ENCODE measurements at regions not wholly inside any gene's neighbourhood (a gene's known extent, or its start where the extent isn't known, plus 50 kb on each side); places are given as distances from the start of the nearest gene placed in this dataset.

DNA sequence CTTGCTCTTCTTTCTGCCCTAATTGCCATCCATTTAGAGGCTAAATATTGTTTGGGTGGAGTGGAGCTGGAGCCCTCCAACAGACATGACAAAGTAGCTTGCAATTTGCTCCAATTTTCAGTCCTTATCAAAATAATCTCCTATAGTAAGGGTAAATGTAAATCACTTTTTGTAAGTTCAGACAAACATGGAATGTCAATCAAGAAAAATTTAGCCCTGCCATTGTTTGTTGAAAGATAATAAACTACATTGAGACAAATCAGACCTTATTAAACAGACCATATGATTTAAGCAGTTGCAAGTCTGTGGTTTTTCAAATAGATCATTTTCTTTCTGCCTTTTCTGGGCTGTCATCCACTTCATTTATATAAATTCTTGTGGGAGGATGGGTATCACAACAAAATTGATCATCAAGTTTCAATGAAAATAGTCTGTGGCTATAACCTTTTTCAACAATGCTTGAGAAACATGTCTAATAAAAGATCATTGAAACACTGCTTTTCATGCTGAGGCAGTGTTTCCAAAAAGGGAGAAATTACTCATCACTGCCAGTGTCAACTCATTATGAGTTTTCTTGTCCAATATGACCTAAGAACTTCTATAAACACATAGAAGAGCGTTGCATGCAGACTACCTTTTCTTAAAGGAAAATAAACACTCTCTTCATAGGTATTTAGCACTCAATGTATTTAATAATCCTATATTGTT, 1152.0 kb upstream of the B3GALT2 start:
- ATAC-seq (ENCODE audit: insufficient read depth, low FRiP score) (no peak), DNase-seq (no peak)
- no peak overlapping the region for H3K27ac ChIP-seq (ENCODE audit: low read depth in 1 of 2, low read length in 1 of 2)
- no peak overlapping the region for H3K4me3 ChIP-seq
- 38 to 71% methylated on average over 1 of the region's 1 CpG for WGBS, 2 donors
- H3K9me3 ChIP-seq (ENCODE audit: control insufficient read depth in 4 of 4, insufficient read depth in 3 of 4, low read length in 3 of 4), result no peaks in the 10 kb centered on the region
- TF ChIP-seq, protein P1, sequence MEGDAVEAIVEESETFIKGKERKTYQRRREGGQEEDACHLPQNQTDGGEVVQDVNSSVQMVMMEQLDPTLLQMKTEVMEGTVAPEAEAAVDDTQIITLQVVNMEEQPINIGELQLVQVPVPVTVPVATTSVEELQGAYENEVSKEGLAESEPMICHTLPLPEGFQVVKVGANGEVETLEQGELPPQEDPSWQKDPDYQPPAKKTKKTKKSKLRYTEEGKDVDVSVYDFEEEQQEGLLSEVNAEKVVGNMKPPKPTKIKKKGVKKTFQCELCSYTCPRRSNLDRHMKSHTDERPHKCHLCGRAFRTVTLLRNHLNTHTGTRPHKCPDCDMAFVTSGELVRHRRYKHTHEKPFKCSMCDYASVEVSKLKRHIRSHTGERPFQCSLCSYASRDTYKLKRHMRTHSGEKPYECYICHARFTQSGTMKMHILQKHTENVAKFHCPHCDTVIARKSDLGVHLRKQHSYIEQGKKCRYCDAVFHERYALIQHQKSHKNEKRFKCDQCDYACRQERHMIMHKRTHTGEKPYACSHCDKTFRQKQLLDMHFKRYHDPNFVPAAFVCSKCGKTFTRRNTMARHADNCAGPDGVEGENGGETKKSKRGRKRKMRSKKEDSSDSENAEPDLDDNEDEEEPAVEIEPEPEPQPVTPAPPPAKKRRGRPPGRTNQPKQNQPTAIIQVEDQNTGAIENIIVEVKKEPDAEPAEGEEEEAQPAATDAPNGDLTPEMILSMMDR (IDR thresholded peaks at IDR 0.05; ENCODE audit: control extremely low read depth, extremely low read depth), result no peak
- no peaks in the 10 kb centered on the region for H3K4me1 ChIP-seq (ENCODE audit: control insufficient read depth in 5 of 5, insufficient read depth in 5 of 5, low read length in 5 of 5)
- H3K9ac ChIP-seq (ENCODE audit: insufficient read depth in 1 of 2, low read length in 2 of 2), result no peak overlapping the region
- no peaks in the 10 kb centered on the region for H3K27me3 ChIP-seq (ENCODE audit: control insufficient read depth in 3 of 3, insufficient read depth in 3 of 3, low read length in 2 of 3)
- H3K36me3 ChIP-seq (ENCODE audit: control insufficient read depth in 4 of 4, insufficient read depth in 4 of 4, low read length in 4 of 4), result no peaks in the 10 kb centered on the region

DNA sequence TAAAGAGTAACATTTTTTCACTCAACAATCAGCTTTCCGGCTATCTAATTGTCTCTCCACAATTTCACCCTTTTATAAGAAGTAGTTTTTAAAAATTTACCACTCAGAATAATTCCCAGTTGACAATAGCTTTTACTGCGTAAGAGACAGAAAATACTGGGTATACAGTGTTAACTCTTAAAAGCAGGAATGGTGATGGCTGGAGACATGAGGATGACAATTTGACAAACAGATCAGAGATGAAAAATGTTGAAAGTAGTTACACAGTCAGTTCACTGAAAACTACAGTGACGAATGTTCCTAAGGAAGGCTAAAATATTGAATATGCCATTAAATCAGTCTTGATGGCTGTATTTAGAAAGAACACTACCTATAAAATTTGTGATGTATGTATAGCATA, 1146.8 kb upstream of the B3GALT2 start:
- ATAC-seq (ENCODE audit: insufficient read depth, low FRiP score), result no peak
- TF ChIP-seq, protein P1 (IDR thresholded peaks at IDR 0.05; ENCODE audit: control extremely low read depth, extremely low read depth), result no peak
- Histone ChIP-seq H3K9me3 (ENCODE audit: control insufficient read depth in 4 of 4, insufficient read depth in 3 of 4, low read length in 3 of 4) (no peaks in the 10 kb centered on the region), H3K27me3 (ENCODE audit: control insufficient read depth in 3 of 3, insufficient read depth in 3 of 3, low read length in 2 of 3) (no peaks in the 10 kb centered on the region), H3K4me1 (ENCODE audit: control insufficient read depth in 5 of 5, insufficient read depth in 5 of 5, low read length in 5 of 5) (no peaks in the 10 kb centered on the region), H3K4me3 (no peak overlapping the region), H3K9ac (ENCODE audit: insufficient read depth in 1 of 2, low read length in 2 of 2) (no peak overlapping the region), H3K36me3 (ENCODE audit: control insufficient read depth in 4 of 4, insufficient read depth in 4 of 4, low read length in 4 of 4) (no peaks in the 10 kb centered on the region), H3K27ac (ENCODE audit: low read depth in 1 of 2, low read length in 1 of 2) (no peak overlapping the region)
- no peak for DNase-seq
- 92 to 93% methylated on average over 3 of the region's 3 CpGs for WGBS, 2 donors

DNA sequence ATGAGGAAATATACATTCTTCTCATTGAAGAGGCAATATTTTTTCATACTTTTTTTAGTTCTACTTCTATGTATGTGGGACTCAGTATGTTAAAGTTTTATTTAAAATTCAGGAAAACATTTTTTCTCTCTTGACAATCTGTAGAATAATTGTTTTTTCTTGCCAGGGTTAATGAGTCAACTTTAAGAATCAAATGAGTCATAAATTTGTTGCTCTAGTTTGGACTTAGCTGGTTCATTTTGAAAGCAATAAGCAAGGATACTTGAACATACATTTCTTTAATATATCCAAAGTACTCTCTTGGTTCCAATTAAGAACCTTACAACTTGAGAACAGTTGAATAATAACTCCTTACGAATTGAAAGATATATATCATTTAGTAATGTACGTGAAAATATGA, 1145.3 kb upstream of the B3GALT2 start:
- H3K9ac ChIP-seq (ENCODE audit: insufficient read depth in 1 of 2, low read length in 2 of 2), result no peak overlapping the region
- no peaks in the 10 kb centered on the region for H3K36me3 ChIP-seq (ENCODE audit: control insufficient read depth in 4 of 4, insufficient read depth in 4 of 4, low read length in 4 of 4)
- no peak overlapping the region for H3K27ac ChIP-seq (ENCODE audit: low read depth in 1 of 2, low read length in 1 of 2)
- WGBS, 2 donors, result 84 to 92% methylated on average over 2 of the region's 2 CpGs
- H3K9me3 ChIP-seq (ENCODE audit: control insufficient read depth in 4 of 4, insufficient read depth in 3 of 4, low read length in 3 of 4), result no peaks in the 10 kb centered on the region
- H3K27me3 ChIP-seq (ENCODE audit: control insufficient read depth in 3 of 3, insufficient read depth in 3 of 3, low read length in 2 of 3), result no peaks in the 10 kb centered on the region
- no peak overlapping the region for H3K4me3 ChIP-seq
- H3K4me1 ChIP-seq (ENCODE audit: control insufficient read depth in 5 of 5, insufficient read depth in 5 of 5, low read length in 5 of 5), result no peaks in the 10 kb centered on the region
- ATAC-seq (ENCODE audit: insufficient read depth, low FRiP score) (no peak), DNase-seq (no peak)
- TF ChIP-seq, protein P1 (IDR thresholded peaks at IDR 0.05; ENCODE audit: control extremely low read depth, extremely low read depth), result no peak

DNA sequence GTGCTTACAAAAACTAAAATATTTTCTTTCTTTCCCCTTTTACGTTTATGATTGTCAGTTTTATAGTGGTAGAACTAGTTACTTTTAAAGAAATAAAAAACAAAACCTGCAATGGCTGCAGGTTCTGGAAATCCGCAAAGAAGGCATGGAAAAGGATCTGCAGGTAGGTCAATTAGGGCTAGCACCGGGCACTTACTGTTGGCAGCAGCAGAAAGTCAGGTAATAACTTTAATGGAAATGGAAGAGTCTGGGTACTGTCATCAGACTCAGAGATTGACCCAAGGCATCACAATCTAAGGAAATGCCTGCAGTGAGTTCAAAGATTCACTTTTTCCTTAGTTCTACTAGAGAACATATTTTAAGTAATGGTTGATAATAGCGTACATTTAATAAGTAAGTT, 1136.3 kb upstream of the B3GALT2 start:
- 85 to 86% methylated on average over 4 of the region's 4 CpGs for WGBS, 2 donors
- H3K9me3 ChIP-seq (ENCODE audit: control insufficient read depth in 4 of 4, insufficient read depth in 3 of 4, low read length in 3 of 4), result no peaks in the 10 kb centered on the region
- ATAC-seq (ENCODE audit: insufficient read depth, low FRiP score) (no peak), DNase-seq (no peak)
- no peak overlapping the region for H3K9ac ChIP-seq (ENCODE audit: insufficient read depth in 1 of 2, low read length in 2 of 2)
- no peaks in the 10 kb centered on the region for H3K27me3 ChIP-seq (ENCODE audit: control insufficient read depth in 3 of 3, insufficient read depth in 3 of 3, low read length in 2 of 3)
- H3K36me3 ChIP-seq (ENCODE audit: control insufficient read depth in 4 of 4, insufficient read depth in 4 of 4, low read length in 4 of 4), result no peaks in the 10 kb centered on the region
- TF ChIP-seq, protein P1 (IDR thresholded peaks at IDR 0.05; ENCODE audit: control extremely low read depth, extremely low read depth), result no peak
- no peak overlapping the region for H3K27ac ChIP-seq (ENCODE audit: low read depth in 1 of 2, low read length in 1 of 2)
- H3K4me1 ChIP-seq (ENCODE audit: control insufficient read depth in 5 of 5, insufficient read depth in 5 of 5, low read length in 5 of 5), result no peaks in the 10 kb centered on the region
- H3K4me3 ChIP-seq, result no peak overlapping the region

Data from lung (tissue), 11 donors.